HEK293T (cell line): ENCODE measurements at regions not wholly inside any gene's neighbourhood (a gene's known extent, or its start where the extent isn't known, plus 50 kb on each side); places are given as distances from the start of the nearest gene placed in this dataset.

Experiments
- CTCF ChIA-PET: fragments of 350-600 bp; formaldehyde crosslinking; extraction: SDS; loops from one replicate; lab custom pipeline; 2021; ENCODE audit warnings: antibody characterized with exemption, inconsistent platforms; lab: Yijun Ruan, JAX
- POLR2A ChIA-PET: fragments of 350-600 bp; formaldehyde crosslinking; extraction: SDS; loops from one replicate; lab custom pipeline; 2020; ENCODE audit warnings: antibody characterized with exemption, inconsistent platforms; lab: Yijun Ruan, JAX
- DNase-seq: peaks from one replicate; pipeline ENCODE4 v3.0.0; 2012; ENCODE audit warnings: mixed read lengths; ENCODE audit errors: extremely low spot score
- ARNT ChIP-seq: fragments of 450-650 bp; IDR thresholded peaks from 2 replicates; pipeline ENCODE4 v1.6.1; 2017; ENCODE audit warnings: mild to moderate bottlenecking
- BHLHE40 ChIP-seq: fragments of 450-650 bp; IDR thresholded peaks from 2 replicates; pipeline ENCODE4 v1.6.1; 2016; ENCODE audit warnings: mild to moderate bottlenecking, moderate library complexity, borderline replicate concordance
- CTBP1 ChIP-seq: fragments of 450-650 bp; IDR thresholded peaks from 2 replicates; pipeline ENCODE4 v1.6.1; 2016; ENCODE audit warnings: borderline replicate concordance
- ELF4 ChIP-seq: fragments of 450-650 bp; IDR thresholded peaks from 2 replicates; pipeline ENCODE4 v1.6.1; 2017; ENCODE audit warnings: antibody characterized with exemption
- FOXA1 ChIP-seq: fragments of 450-650 bp; IDR thresholded peaks from 2 replicates; pipeline ENCODE4 v1.6.1; 2016; ENCODE audit warnings: mild to moderate bottlenecking
- FOXK2 ChIP-seq: fragments of 450-650 bp; IDR thresholded peaks from 2 replicates; pipeline ENCODE4 v1.6.1; 2016; ENCODE audit warnings: mild to moderate bottlenecking
- FOXM1 ChIP-seq: fragments of 450-650 bp; IDR thresholded peaks from 2 replicates; pipeline ENCODE4 v1.6.1; 2017; ENCODE audit warnings: mild to moderate bottlenecking, borderline replicate concordance
- HDGF ChIP-seq: fragments of 450-650 bp; IDR thresholded peaks from 2 replicates; pipeline ENCODE4 v1.6.1; 2017; ENCODE audit warnings: antibody characterized with exemption, borderline replicate concordance
- L3MBTL2 ChIP-seq: fragments of 450-650 bp; conservative IDR thresholded peaks from 2 replicates; pipeline ENCODE4 v1.6.1; 2016; ENCODE audit warnings: mild to moderate bottlenecking
- LEF1 ChIP-seq: fragments of 450-650 bp; IDR thresholded peaks from 2 replicates; pipeline ENCODE4 v1.6.1; 2017; ENCODE audit warnings: mild to moderate bottlenecking, borderline replicate concordance
- NFRKB ChIP-seq: fragments of 450-650 bp; IDR thresholded peaks from 2 replicates; pipeline ENCODE4 v1.6.1; 2016; ENCODE audit warnings: mild to moderate bottlenecking, moderate library complexity
- SP1 ChIP-seq: fragments of 450-650 bp; IDR thresholded peaks from 2 replicates; pipeline ENCODE4 v1.6.1; 2017
- SUZ12 ChIP-seq: fragments of 450-650 bp; IDR thresholded peaks from 2 replicates; pipeline ENCODE4 v1.6.1; 2016; ENCODE audit warnings: mild to moderate bottlenecking
- TARDBP ChIP-seq: fragments of 450-650 bp; IDR thresholded peaks from 2 replicates; pipeline ENCODE4 v1.6.1; 2016
- ZNF384 ChIP-seq: fragments of 450-650 bp; IDR thresholded peaks from 2 replicates; pipeline ENCODE4 v1.6.1; 2016
- TF ChIP-seq, protein P1 (sequence below): fragments of 450-650 bp; IDR thresholded peaks from 2 replicates; pipeline ENCODE4 v1.6.1; 2016

DNA sequence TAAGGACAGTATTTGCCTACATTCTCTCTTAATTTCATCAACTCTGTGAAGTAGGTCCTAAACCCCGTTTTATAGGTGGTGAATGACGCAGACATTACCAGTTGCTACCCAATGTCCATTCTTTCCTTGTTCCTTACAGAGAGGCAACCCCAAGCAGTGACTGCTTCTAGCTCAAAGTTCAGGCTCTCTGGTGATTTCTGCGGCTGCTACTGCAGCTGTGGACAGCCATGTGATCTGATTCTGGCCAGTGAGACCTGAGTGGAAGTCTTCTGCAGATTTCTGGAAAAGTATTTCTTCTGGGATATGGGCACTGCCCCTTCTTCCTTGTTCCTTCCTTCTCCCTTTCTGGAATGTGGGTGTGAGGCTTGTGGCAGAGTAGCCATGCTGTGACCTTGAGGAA is 82.9 kb downstream of the ARF6 start:
- ChIA-PET CTCF (interaction anchor here (1.2 kb wide), 1 partner anchor 114 kb away, joined by 4 read pairs; no protein-coding TSS in a partner anchor), POLR2A (interaction anchor here (0.9 to 1.4 kb wide), 2 partner anchors 25 to 113 kb away, joined by 3 to 4 read pairs; no protein-coding TSS in a partner anchor)
- TF ChIP-seq L3MBTL2 (no peak), FOXM1 (no peak), ELF4 (no peak), TARDBP (no peak), CTBP1 (no peak), FOXK2 (no peak), SUZ12 (no peak), FOXA1 (no peak), ZNF384 (no peak), NFRKB (no peak), HDGF (no peak), BHLHE40 (no peak), SP1 (no peak), ARNT (no peak), LEF1 (no peak)
- TF ChIP-seq, protein P1, sequence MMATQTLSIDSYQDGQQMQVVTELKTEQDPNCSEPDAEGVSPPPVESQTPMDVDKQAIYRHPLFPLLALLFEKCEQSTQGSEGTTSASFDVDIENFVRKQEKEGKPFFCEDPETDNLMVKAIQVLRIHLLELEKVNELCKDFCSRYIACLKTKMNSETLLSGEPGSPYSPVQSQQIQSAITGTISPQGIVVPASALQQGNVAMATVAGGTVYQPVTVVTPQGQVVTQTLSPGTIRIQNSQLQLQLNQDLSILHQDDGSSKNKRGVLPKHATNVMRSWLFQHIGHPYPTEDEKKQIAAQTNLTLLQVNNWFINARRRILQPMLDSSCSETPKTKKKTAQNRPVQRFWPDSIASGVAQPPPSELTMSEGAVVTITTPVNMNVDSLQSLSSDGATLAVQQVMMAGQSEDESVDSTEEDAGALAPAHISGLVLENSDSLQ, result no peak
- no peak for DNase-seq

DNA sequence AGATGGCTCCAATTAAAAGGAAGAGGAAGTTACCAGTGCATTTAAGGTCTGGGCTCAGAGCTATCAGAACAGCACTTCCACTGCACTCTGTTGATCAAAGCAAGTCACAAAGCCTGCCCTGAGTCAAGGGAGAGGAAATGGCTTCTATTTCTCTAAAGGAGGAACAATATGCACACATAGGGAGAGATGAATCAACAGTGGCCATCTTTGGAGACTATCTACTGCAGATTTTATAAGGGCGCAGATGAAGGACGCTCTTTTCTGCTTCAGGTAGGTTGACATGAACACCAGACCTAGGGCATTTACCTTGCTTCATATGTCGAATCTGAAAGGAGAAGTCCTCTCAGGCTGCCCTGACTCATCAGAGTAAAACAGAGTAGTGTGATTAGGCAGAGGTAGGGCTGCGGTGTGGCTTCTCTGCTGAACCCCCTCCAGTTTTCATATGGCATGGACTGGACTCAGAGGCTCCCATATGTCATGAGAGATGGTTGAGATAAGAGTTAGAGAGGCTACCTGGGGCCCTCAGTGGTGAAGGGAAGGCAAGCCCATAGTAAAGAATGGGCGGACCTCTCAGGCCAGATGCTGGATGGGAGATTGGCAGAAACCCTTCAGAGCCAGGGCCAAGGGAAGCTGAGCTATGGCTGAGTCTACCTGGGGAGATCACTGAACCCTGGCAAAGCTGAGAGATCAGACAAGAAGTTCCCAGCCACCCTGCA is 84.4 kb downstream of the ARF6 start:
- TF ChIP-seq BHLHE40 (no peak), ELF4 (no peak), TARDBP (no peak), SP1 (no peak), FOXK2 (no peak), ARNT (no peak)
- TF ChIP-seq, protein P1, result no peak
- POLR2A ChIA-PET, result no interaction called here
- no peak for DNase-seq
- CTCF ChIA-PET, result no interaction called here

DNA sequence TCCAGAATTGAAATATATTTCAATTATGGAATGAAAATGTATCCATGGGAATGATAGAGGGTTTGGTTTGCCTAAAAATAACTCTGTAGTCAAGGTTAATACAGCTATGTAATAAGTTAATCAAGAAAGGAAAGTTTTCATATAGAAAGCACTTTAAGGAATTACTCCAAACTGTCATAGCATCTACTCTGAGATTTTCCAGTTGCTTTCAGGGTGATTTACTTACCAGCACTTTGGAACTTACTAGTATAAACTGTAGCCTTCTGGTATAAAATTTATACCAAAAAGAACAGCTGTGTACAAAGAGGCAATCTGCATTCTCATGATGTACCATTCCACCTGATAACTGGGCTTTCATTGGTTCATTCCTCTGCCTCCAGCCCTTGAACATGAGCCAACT is 87.1 kb downstream of the ARF6 start:
- ChIA-PET POLR2A (no interaction called here), CTCF (no interaction called here)
- TF ChIP-seq FOXM1 (no peak), ZNF384 (no peak), NFRKB (no peak), BHLHE40 (no peak), FOXK2 (no peak), TARDBP (no peak), SP1 (no peak), FOXA1 (no peak), CTBP1 (no peak), ARNT (no peak), L3MBTL2 (no peak), SUZ12 (no peak), LEF1 (no peak), ELF4 (no peak), HDGF (no peak)
- TF ChIP-seq, protein P1, result no peak
- no peak for DNase-seq

DNA sequence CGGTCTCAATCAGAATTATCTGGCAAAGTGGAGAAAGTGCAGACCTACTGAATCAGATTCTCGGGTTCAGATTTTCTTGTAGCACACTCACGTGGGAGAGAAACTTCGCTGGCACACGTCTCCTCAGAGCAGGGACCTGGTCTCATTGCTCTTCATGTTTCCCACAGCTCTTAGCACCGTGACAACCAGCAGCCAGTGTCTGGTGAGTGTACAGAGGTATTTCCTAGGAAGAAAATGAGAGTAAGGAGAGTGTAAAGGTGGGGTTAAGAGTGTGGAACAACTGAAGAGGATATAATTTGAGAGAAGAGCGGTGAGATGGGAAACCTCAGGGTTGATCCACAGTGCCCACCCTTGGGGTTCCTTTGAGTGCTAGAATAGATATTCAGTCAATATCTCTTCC is 89.2 kb downstream of the ARF6 start:
- POLR2A ChIA-PET, result no interaction called here

DNA sequence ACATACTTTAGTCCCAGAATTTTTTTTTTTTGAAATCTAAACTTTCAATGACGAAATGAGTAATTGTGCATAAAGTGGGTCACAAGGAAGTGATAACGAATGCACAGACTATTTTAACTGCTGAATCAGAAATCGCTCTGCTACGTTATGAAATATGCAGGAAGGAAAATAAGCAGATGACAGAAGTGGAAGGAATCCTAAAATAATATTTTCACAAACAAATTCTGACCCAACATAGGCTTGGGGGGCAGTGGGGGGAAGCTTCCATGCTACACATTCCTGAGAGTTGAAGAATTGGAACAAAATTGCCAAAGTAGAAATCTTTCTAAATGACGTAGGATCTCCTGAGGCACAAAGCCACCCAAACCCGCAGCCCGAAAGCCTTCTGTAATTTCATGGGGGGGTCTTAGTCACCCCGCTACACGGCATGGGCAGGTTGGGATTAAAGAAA is 89.6 kb downstream of the ARF6 start:
- no peak for DNase-seq
- ChIA-PET CTCF (no interaction called here), POLR2A (no interaction called here)
- TF ChIP-seq ARNT (no peak), CTBP1 (no peak), ZNF384 (no peak), HDGF (no peak), L3MBTL2 (no peak), LEF1 (no peak), BHLHE40 (no peak), SP1 (no peak), SUZ12 (no peak), FOXA1 (no peak), FOXK2 (no peak), NFRKB (no peak)

More for the DNA sequence above, 89.2 kb downstream of the ARF6 start:
- no peak for TF ChIP-seq CTBP1
- no peak for TF ChIP-seq SUZ12
- TF ChIP-seq L3MBTL2, result no peak
- TF ChIP-seq LEF1, result no peak
- TF ChIP-seq HDGF, result no peak
- no peak for TF ChIP-seq ARNT
- TF ChIP-seq, protein P1, result no peak
- CTCF ChIA-PET, result no interaction called here
- no peak for DNase-seq
